ENCODE measurements at regions not wholly inside any gene's neighbourhood (a gene's known extent, or its start where the extent isn't known, plus 50 kb on each side); places are given as distances from the start of the nearest gene placed in this dataset.
"Not testable (repeated sequence)": the region's sequence is repeated elsewhere in the genome, so short reads cannot be mapped to it uniquely, and the experiment has no call there.

- no peak for DNase-seq (ENCODE audit: low read depth, low spot score)
These were observed 987.9 kb downstream of the PLA2G4A start for GRCh38 chr1:187816646-187817045.

DNA sequence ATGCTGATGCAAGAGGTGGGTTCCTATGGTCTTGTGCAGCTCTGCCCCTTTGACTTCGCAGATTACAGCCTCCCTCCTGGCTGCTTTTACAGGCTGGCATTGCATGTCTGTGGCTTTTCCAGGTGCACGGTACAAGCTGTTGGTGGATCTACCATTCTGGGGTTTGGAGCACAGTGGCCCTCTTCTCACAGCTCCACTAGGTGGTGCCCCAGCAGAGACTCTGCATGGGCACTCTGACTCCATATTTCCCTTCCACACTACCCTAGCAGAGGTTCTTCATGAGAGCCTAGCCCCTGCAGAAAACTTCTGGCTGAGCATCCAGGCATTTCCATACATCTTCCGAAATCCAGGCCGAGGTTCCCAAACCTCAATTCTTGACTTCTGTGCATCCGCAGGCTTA lies 989.0 kb downstream of the PLA2G4A start:
- DNase-seq (ENCODE audit: low read depth, low spot score), result no peak

- DNase-seq (ENCODE audit: low read depth, low spot score), result no peak
These were observed 990.3 kb downstream of the PLA2G4A start for GRCh38 chr1:187819086-187819485.

DNA sequence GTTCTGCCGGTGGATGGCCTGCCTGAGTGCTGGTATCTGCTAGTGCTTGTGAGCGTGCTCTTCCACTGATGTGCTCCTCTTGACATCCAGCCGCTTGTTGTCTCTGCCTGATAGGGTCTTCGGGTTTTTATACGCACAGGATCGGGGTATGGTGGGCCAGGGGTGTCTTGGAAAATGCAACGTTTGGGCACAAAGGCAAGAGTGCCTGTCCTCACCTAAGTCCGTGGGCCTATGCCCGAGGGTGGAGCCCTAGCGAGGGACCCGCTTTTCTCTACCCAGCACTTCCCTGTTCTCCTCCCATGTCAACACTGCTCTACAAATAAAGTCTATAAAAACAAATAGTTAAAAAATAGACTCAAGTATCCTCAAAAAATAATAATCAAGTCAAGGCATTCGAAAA lies 1007.8 kb downstream of the PLA2G4A start:
- no peak for DNase-seq (ENCODE audit: low read depth, low spot score)

DNA sequence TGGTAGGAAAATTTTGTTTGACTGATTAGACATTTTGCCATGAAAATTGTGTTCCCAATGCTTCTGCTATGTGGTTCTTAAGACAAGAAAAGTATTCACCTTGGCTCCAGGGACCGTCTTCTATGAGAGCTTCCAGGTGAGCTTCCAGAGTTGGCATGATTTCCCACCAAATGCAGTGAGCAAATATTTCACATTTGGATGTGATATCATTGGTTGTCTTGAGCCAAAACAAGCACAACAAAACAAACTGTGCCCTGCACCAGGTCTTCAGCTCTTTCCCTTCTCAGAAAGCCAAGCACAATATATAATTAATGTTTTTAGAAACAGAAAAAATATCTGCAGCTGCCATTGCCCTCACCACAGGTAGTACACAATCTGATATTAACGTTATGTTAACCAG lies 1009.0 kb downstream of the PLA2G4A start:
- no peak for DNase-seq (ENCODE audit: low read depth, low spot score)

DNA sequence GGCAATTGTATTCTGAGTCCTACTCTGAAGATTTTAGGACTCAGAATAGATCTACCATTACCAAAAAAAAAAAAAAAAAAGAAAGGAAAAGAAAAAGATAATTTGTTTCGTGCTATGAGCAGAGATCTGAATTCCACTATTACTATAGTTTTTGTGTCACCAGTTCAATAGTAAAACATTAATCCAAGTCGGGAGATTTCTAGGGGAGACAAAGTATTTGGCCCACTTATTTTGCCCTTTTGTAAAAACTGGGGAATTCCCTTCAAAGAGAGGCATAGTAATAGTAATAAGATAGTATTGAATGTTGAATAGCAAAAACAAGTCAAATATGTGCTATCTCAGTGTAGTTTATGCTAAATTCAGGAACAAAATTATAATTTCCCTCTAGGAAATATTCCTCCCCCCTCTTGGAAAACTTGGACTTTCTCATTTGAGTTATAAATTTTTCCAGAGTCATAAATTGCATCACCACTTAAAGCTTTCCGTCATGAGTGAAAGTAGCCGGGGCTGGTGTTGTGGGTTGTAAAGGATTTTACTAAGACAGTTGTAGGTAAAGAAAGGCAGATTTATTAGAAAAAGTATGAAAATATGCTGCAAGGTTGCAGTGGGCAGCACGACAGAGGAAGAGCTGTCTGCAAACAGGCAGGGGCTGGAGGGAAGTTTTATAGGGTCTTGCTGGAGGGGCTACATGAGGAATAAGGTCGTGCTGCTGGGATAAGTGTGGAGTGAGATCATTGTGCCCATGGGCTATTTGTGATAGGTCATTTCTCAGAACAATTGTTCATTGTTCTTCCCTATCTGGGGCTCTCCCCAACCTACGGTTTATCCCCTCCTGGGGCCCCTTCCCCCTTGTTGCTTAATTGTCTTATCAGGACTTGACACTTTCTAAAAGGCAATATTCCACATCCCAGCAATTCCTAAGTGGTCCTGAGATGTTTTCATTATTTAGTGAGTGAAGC lies 1009.9 kb downstream of the PLA2G4A start:
- DNase-seq (ENCODE audit: low read depth, low spot score), result no peak

- DNase-seq (ENCODE audit: low read depth, low spot score), result no peak
These were observed 1011.1 kb downstream of the PLA2G4A start for GRCh38 chr1:187839873-187840272.

DNA sequence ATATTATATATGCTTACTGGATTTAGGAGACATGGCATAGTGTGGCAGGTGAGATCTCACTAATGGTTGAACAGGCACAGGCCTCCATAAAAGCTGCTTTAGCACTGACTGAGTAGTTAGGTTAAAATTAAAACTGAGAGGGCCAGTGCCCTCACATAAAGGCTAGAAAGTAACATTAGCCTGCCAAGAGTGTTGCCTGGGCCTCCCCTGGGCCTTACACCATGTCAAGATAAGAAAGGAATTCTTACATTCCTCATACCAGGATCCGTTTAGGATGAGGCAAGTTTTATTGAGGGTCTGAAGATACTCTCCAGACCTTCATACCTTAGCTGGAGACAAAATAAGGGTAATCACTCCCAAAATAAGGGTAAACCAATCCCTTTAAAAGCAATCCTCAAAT lies 1011.8 kb downstream of the PLA2G4A start:
- no peak for DNase-seq (ENCODE audit: low read depth, low spot score)

GRCh38 chr1:187842406-187843165 lies 1013.8 kb downstream of the PLA2G4A start:
- DNase-seq (ENCODE audit: low read depth, low spot score), result no peak

DNA sequence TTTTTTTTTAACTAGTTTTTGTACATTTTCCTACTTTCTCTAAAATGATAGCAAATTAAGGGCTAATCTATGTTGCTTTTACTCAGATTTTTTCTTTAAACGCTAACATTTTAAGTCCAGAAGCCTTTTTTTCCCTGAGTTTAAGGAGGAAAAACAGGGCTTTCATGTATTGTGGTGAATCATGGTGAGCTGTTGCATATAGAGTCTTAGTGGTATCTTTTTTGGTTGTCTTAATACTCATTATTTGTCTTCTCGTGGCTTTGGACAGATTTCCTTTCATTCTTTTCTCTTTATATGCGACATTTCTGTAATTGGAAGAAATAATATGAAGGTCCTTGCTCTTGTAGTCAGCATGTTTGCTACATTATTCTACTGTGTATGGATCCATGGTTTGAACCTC lies 1015.6 kb downstream of the PLA2G4A start:
- DNase-seq (ENCODE audit: low read depth, low spot score), result no peak

- no peak for DNase-seq (ENCODE audit: low read depth, low spot score)
These were observed 1018.8 kb downstream of the PLA2G4A start for GRCh38 chr1:187847531-187847930.

DNA sequence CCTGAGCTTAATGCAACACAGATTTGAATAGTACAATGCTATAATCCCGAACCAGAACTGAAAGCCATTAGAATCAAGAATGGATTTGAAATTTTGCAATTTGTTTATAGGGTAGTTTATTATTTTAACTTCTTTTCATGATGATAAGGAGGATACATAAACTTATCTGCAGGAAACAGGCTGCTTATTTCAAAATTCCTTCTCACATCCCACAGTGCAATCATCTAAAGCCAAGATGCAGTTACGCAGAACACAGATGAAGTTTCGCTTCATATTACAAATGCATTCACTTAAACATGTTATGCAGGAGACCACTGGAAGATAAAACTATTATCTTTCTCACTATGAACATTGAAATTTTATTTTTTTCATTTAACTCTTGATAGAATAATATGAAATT lies 1019.6 kb downstream of the PLA2G4A start:
- DNase-seq (ENCODE audit: low read depth, low spot score), result no peak

DNA sequence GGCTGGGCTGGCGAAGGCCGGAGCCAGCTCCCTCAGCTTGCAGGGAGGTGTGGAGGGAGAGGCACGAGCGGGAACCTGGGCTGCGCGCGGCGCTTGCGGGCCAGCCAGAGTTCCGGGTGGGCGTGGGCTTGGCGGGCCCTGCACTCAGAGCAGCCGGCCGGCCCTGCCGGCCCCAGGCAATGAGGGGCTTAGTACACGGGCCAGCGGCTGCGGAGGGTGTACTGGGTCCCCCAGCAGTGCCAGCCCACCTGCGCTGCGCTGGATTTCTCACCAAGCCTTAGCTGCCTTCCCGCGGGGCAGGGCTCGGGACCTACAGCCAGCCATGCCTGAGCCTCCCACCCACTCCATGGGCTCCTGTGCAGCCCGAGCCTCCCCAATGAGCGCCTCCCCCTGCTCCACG lies 1021.4 kb downstream of the PLA2G4A start:
- DNase-seq (ENCODE audit: low read depth, low spot score), result not testable (repeated sequence)

DNA sequence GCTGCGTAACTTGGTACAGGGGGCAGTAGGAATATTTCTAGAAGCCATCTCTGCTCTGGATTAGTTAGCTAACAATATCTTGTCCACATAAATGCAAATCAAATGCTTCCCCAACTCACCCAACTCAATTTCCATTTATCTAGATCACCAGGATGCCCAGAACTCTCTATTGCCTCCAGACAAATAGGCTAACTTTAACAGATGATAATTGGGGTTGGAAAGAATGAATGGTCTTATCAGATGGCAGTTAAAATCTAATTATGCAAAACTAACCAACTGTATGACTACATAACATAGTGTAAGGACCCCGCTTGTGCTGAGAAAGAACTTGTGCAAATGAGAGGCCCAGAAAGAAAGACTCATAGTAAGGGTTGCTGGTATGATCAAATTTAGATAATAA lies 1024.8 kb downstream of the PLA2G4A start:
- no peak for DNase-seq (ENCODE audit: low read depth, low spot score)

DNA sequence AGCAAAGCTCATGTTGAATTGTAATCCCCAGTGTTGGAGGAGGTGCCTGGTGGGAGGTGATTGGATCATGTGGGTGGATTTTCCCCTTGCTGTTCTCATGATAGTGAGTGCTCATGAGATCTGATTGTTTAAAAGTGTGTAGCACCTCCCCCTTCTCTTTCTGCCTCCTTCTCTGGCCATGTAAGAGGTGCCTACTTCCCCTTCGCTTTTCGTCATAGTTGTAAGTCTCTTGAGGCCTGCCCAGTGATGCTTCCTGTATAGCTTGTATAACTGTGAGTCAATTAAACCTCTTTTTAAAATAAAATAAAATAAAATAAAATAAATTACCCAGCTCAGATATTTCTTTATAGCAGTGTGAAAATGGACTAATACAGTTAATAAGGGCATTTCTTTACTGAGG lies 1025.7 kb downstream of the PLA2G4A start:
- DNase-seq (ENCODE audit: low read depth, low spot score), result no peak

DNA sequence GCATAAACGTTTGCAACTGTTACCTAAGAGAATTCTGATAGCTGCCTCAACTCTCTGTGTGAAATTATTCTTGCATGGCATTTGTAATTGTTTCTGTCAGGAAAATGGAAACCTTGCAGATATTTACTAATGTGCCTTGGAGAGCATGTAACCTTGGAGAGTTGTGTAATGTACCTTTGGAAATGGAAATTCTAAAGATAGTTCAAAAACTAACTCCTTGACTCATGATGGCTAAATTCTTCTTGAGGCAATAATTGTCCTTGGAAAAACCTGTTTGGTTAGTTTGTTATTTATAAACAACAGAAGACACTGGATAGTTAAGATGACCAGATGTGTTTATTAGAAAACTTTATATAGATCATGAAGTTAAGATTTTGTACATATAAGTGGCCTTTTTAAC lies 1033.8 kb downstream of the PLA2G4A start:
- DNase-seq (ENCODE audit: low read depth, low spot score), result no peak

DNA sequence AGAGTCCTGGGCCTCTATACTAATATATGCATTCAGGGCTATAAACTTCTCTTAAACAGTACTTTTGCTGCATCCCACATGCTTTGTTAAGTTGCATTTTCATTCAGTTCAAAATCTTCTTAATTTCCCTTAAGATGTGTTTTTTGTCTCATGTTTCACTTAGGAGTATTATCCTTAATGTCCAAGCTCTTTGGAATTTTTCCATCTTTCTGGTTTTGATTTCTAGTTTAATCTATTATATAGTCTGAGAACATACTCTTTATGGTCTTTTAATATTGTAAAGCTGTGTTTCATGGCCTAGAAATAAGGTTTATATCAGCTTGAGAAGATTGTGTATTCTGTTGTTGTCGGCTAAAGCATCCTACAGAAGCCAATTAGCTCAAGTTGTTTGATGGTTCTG lies 1041.8 kb downstream of the PLA2G4A start:
- DNase-seq (ENCODE audit: low read depth, low spot score), result no peak

GRCh38 chr1:187871177-187871845 lies 1042.6 kb downstream of the PLA2G4A start:
- no peak for DNase-seq (ENCODE audit: low read depth, low spot score)

DNA sequence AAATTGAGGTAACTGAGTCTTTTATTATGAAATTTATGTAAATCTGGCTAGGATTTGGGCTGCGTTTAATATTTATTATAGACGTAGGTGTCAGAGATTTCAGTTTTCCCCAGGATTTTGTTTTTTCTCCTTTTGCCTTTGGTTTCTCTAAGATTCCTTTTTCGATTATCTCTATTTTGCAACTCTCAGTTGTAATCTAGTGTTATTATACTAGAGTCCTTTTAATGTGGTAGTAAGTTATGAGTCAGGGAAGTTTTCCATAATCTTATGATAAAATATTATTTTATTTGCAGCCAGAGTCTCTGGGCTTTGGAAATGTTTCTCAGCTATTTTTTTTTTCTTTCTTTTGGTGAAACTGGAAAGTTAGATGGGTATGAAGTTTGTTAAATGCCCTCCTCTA lies 1043.8 kb downstream of the PLA2G4A start:
- DNase-seq (ENCODE audit: low read depth, low spot score), result no peak

- no peak for DNase-seq (ENCODE audit: low read depth, low spot score)
These were observed 1044.4 kb downstream of the PLA2G4A start for GRCh38 chr1:187873126-187873525.

GRCh38 chr1:187876775-187877174 lies 1048.0 kb downstream of the PLA2G4A start:
- DNase-seq (ENCODE audit: low read depth, low spot score), result no peak

GRCh38 chr1:187877220-187877619 lies 1048.5 kb downstream of the PLA2G4A start:
- no peak for DNase-seq (ENCODE audit: low read depth, low spot score)
